SK-N-MC (cell line): ENCODE measurements at regions not wholly inside any gene's neighbourhood (a gene's known extent, or its start where the extent isn't known, plus 50 kb on each side); places are given as distances from the start of the nearest gene placed in this dataset.

Experiments used
- EZH2 ChIP-seq: fragments of 200-600 bp; sonication (generic); IDR thresholded peaks from one replicate; pipeline ENCODE4 v1.6.1; 2017; ENCODE audit warnings: antibody characterized with exemption
- FOXP2 ChIP-seq: optimal IDR thresholded peaks from 2 replicates; pipeline ENCODE3; 2011; ENCODE audit warnings: mild to moderate bottlenecking, moderate library complexity; ENCODE audit not compliant: insufficient read depth; ENCODE audit errors: extremely low read length, control extremely low read depth
- POLR2AphosphoS5 ChIP-seq: IDR thresholded peaks from 2 replicates; pipeline ENCODE4 v1.6.1; 2012; ENCODE audit warnings: mild to moderate bottlenecking, low read depth, low read length, borderline replicate concordance

DNA sequence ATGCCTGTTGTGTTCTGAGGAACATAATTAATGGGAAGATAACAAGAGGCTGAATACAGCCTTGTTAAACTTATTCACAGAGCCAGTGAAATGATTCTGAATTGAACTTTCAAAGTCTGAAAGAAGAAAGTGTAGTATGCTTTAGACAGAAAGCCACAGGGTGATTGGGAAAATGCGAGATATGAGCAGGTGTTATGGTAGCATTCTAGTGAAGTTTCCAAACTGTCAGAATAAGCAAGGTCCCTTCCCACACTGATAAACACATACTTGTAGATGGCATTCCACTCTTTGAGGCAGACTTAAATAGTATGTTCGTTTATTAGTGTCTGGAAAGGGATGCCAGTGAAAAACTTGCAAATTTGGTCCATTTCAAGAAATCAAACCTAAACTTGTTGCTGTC, 70.5 kb upstream of the ITPRID2 start:
- no peak for TF ChIP-seq EZH2
- TF ChIP-seq POLR2AphosphoS5: no peak
- no peak for TF ChIP-seq FOXP2
